HG03108 (cell line): ENCODE measurements at regions not wholly inside any gene's neighbourhood (a gene's known extent, or its start where the extent isn't known, plus 50 kb on each side); places are given as distances from the start of the nearest gene placed in this dataset.

Experiments
- ATAC-seq: cut with Tn5 transposase; IDR thresholded peaks from one replicate; pipeline ENCODE4 v1.9.1; 2021; ENCODE audit warnings: moderate library complexity; ENCODE audit not compliant: unreplicated experiment

DNA sequence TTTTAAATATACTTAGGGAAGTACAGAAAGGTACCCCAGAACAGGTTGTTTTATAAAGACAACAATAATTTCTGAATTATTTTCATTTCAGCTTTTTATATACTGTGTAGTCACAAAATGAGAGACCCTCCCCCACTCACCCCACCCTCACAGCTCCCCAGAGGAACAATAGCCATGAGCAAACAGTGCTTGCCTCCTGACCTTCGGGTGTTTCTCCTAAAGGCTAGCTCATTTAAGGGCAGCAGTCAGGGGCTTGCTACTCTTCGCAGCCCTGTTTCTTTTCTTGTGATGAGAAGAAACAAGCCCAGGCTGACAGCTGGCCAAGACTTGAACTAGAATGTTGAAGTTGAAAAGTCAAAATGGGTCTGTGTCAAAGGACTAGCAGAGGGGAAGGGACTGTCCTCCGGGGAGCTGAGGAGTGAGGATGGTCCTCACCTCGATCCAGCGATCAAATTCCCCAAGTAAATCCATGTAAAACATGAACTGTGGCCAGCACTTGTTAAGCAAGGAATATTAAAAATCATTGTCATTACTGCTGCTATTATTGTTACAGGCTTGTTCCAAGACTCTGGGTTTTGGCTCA is 133.8 kb upstream of the ARHGAP5 start:
- no peak for ATAC-seq

DNA sequence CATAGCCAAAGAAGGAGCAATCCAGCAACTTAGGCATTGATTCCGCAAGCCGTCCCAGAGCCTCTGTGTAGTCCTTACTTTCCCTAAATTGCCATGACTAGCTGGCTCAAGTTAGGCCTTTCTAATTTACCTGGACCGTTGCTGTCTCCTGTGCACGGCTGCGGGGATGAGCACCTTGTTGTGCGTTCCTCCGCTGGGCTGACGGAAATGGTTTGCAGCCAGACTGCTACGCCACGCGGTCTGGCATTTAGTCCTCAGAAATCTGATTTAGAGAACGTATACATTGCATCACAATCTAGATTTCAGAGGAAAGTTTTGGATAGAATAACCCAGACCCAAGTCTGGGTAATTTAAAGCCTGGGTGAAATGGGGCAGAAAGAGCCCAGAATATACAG is 133.2 kb upstream of the ARHGAP5 start:
- no peak for ATAC-seq

GRCh38 chr14:31944256-31945073 is 132.6 kb upstream of the ARHGAP5 start:
- ATAC-seq: no peak

GRCh38 chr14:31945074-31945613 is 132.0 kb upstream of the ARHGAP5 start:
- ATAC-seq: peak; percentile 43

- no peak for ATAC-seq
Measured at GRCh38 chr14:31945701-31946100, 131.4 kb upstream of the ARHGAP5 start.

DNA sequence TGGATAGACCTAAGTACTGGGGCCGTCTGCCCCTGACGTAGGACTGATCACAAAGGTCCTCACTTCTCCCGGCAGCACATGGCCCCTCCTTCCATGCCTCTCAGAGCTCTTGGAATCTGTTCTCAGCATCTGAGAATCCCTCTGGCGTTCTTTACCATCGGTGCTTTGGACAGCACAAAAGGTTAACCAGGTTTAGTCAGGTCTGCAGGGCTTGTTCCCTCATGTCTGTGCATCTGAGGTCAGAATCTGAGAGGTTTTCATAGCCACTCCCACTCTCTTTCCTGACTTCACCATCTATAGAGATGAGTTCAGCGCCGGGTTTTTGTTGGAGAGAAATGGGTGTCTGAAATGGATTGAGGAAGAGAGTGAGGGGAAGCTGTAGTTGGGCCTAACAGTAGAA is 130.0 kb upstream of the ARHGAP5 start:
- no peak for ATAC-seq

GRCh38 chr14:31947680-31948595 is 129.2 kb upstream of the ARHGAP5 start:
- no peak for ATAC-seq

DNA sequence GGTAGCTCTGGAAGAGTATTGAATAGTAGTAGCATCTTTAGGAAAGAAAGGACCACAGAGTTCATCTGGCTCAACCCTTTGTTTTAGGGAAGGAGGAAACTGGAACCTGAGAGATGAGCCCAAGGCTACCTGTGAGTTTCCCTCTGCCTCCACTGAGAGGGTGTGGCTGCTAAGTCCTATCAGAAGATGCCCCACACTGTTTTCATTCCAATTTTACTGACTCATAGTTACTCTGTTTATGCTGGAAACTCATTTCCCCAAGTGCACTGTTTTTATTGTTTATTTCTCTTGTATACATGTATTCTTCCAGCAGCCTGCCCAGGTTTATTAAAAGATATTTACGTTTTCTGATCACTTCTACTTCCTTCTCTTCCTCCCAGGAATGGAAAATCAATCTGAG is 127.4 kb upstream of the ARHGAP5 start:
- ATAC-seq: no peak

DNA sequence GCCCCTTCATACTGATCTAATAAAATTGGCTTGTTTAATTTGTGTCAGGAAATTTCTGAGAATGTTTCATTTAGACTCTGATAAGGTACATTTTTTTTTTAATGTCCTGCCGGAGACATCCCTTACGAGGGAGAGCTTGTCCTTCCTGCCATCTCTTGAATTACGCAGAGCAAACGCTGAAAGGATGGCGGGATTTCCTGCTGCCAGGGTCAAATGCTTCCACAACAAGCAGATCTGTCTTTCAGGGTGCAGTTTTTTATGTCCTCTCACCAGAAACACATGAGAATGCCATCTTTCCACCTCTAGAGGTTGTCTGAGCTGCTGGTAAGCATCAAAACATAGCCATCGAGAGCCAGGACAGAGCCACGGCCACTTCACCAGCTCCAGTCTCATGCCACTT is 126.8 kb upstream of the ARHGAP5 start:
- ATAC-seq: no peak

DNA sequence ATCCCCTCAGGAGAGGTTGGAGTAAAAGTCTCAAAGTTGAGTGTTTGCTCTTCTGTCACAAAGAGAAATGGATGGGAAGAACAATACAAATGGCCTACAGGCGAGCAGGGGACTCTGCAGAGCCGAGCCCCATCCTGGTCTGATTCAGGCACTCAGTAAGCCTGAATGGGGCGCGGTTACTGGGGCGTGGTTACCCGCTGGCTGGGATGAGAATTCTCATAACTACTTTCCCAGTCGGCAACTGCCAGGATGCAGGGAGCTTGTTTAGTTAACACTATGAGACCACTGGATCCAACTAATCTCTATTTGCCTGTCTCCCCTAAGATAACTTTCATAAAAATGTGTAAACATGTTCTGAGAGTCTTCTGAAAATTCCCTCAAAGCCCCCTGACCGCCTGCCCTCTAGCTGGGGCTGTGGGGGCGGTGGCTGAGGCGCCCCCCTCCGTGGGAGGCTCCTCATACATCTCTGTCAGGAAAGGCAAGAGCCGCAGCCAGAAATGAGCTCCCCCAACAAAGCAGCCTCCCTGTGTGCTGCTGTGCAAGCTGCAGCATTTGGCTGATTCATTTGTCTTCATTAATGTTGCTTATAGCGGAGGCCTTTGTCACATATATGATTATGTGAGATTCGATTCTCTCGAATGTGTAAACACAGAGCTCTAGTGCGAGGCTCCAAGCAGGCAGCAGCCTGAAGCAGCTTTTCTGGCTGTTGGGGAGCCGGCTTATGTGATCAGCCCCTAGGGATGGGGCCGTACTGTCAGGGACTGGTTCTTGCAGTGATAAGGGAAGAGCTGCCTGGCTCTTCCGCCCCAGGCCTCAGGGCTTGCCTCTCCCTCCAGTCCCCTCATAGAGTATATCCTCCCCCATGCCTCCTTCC is 126.1 kb upstream of the ARHGAP5 start:
- ATAC-seq: no peak

GRCh38 chr14:31951638-31951964 is 125.5 kb upstream of the ARHGAP5 start:
- no peak for ATAC-seq

GRCh38 chr14:31952573-31952972 is 124.5 kb upstream of the ARHGAP5 start:
- ATAC-seq: no peak

GRCh38 chr14:31953210-31953609 is 123.9 kb upstream of the ARHGAP5 start:
- ATAC-seq: no peak

- no peak for ATAC-seq
Measured at GRCh38 chr14:31954991-31955390, 122.1 kb upstream of the ARHGAP5 start.

DNA sequence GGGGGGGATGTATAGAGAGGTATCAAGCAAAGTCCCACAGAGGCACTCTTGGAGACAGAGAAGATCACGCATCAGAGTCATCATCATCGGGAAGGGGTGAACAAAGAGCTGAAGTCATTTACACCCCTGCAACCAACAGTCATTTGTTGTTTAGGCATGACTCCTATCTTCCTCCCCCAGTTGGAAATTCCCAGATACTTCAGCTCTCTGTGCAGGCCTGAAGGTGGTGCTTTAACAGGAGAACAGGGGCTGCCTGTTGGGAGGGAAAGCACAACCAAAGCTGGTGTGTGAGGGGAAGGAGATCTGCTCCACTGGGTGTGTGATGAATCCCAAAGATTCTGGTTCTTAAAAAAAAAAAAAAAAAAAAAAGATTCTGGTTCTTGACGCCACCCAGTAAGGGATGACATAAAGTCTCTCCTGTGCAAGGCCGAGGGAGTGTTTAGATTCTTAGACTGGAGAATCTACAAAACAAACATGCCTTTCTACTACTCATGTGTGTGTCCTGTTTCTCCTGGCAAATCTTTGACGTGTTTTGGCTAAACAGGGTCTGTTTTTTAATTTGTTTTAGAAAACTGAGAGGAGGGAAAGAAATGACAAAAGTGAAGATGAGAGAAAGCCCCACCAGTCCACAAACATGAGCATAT is 121.0 kb upstream of the ARHGAP5 start:
- no peak for ATAC-seq

GRCh38 chr14:31957565-31957964 is 119.5 kb upstream of the ARHGAP5 start:
- ATAC-seq: no peak

DNA sequence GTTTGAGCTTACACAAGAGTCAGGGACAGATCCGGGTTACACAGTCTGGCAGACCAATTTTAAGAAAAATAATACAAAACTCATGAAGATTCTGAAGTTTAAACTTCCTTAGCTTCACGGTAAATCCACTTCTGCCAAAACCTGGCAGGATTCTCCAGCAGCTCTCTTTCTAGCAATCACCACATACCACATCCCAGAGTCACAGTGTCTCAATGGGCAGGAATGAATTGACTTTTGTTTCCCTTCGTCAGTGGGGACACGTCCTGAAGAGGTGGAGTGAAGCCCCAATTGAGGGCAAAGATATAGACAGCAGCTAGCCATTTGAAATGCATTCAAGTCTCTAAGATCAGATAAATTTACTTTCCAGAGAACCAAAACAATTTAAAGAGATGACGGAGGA is 117.1 kb upstream of the ARHGAP5 start:
- no peak for ATAC-seq

DNA sequence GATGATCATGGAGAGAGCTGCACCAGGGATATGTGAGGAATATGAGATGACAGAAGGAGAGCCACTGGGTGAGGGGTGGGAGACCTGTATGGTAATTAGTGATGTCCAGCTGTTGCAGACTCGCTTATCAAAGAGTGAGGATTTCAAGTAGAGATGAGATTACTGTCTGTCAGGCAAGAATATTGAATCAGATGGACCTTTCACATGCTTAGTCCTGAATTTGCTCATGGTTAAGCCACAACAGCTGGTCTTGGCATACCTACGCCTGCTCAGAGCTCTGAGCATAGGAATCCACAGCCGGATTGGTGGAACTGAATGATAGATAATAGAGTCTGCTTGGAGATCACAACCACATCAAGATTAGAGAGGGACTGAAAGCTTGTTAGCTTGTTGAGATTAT is 115.2 kb upstream of the ARHGAP5 start:
- ATAC-seq: no peak

GRCh38 chr14:31962920-31963319 is 114.2 kb upstream of the ARHGAP5 start:
- no peak for ATAC-seq

- no peak for ATAC-seq
Measured at GRCh38 chr14:31963587-31963986, 113.5 kb upstream of the ARHGAP5 start.
